HepG2 (cell line): ENCODE measurements at regions not wholly inside any gene's neighbourhood (a gene's known extent, or its start where the extent isn't known, plus 50 kb on each side); places are given as distances from the start of the nearest gene placed in this dataset.

ENCODE experiments used
- ATAC-seq: fragments of 200-7000 bp; cut with Tn5 transposase; 3 replicates; pipeline ENCODE4 v1.9.1; 2020; ENCODE audit warnings: mild to moderate bottlenecking, moderate library complexity
- BruUV-seq: library from RNA; stranded (reverse); fragments of 400-500 nt; replicated peaks from 2 replicates; lab custom pipeline; 2021; lab: Mats Ljungman, UMichigan
- CTCF ChIA-PET: fragments of 300-600 bp; formaldehyde crosslinking; extraction: SDS; loops from one replicate; lab custom pipeline; 2021; ENCODE audit warnings: low total read pairs, inconsistent platforms, low intra/inter-chr PET ratio; lab: Yijun Ruan, JAX
- POLR2A ChIA-PET: fragments of 350-600 bp; sonication (Branson Sonifier 250); formaldehyde crosslinking; loops from one replicate; lab custom pipeline; 2020; ENCODE audit warnings: antibody characterized with exemption, inconsistent platforms; lab: Yijun Ruan, JAX
- DNase-seq: peaks from one replicate; pipeline ENCODE4 v3.0.0-alpha.2; 2015; ENCODE audit warnings: low spot score
- FAIRE-seq: peaks from 3 replicates; lab custom pipeline; 2011; peaks lifted over from hg19 to GRCh38; lab: Jason Lieb, UNC
- H2AFZ ChIP-seq: one replicate; pipeline ENCODE4 v1.6.1; 2011; ENCODE audit warnings: low read length, inconsistent platforms
- H3K27ac ChIP-seq: fragments of 300-600 bp; 3 replicates; pipeline ENCODE4 v1.8.0; 2011; ENCODE audit warnings: mixed run types, mild to moderate bottlenecking, mixed read lengths, low read length, inconsistent platforms; ENCODE audit not compliant: insufficient read depth; ENCODE audit errors: extremely low read length
- H3K27me3 ChIP-seq, 2 experiments: fragments of 200-600 bp in 1 of 2; 2 replicates in 1 of 2; 3 replicates in 1 of 2; pipeline versions ENCODE4 v1.6.0 to v1.8.0; 2011; ENCODE audit warnings: low read length in 2 of 2, mild to moderate bottlenecking in 2 of 2, moderate library complexity in 2 of 2, inconsistent platforms in 1 of 2; ENCODE audit not compliant: insufficient read depth in 2 of 2, control insufficient read depth in 1 of 2
- H3K36me3 ChIP-seq, 2 experiments: fragments of 200-600 bp in 1 of 2; replicated peaks in 1 of 2; 2 replicates in 1 of 2; 3 replicates in 1 of 2; pipeline versions ENCODE4 v1.5.1 to v1.8.0; 2011; ENCODE audit warnings: low read length in 2 of 2, inconsistent platforms in 1 of 2; ENCODE audit not compliant: insufficient read depth in 2 of 2, control insufficient read depth in 1 of 2
- H3K4me1 ChIP-seq: 2 replicates; pipeline ENCODE4 v1.5.1; 2012; ENCODE audit warnings: low read length, inconsistent platforms; ENCODE audit not compliant: insufficient read depth
- H3K4me2 ChIP-seq: 2 replicates; pipeline ENCODE4 v1.6.0; 2011; ENCODE audit warnings: low read depth, low read length, inconsistent platforms
- H3K4me3 ChIP-seq, 3 experiments: fragments of 200-600 bp in 1 of 3; sonication (generic), shearing (Covaris generic) in 1 of 3; replicated peaks in 1 of 3; 2 replicates each; pipeline ENCODE4 v1.5.1; 2011 to 2016; ENCODE audit warnings: low read length in 3 of 3, inconsistent platforms in 2 of 3, low read depth in 2 of 3, mild to moderate bottlenecking in 2 of 3, control low read depth in 1 of 3, mixed read lengths in 1 of 3; ENCODE audit not compliant: insufficient read depth in 1 of 3
- H3K79me2 ChIP-seq: one replicate; pipeline ENCODE4 v1.6.1; 2011; ENCODE audit warnings: low read length, inconsistent platforms; ENCODE audit not compliant: insufficient read depth
- H3K9ac ChIP-seq: 2 replicates; pipeline ENCODE4 v1.6.0; 2011; ENCODE audit warnings: mild to moderate bottlenecking, low read depth, low read length, inconsistent platforms; ENCODE audit not compliant: insufficient read depth
- H3K9me3 ChIP-seq: 2 replicates; pipeline ENCODE4 v1.5.1; 2012; ENCODE audit warnings: mild to moderate bottlenecking, low read length
- H4K20me1 ChIP-seq: 2 replicates; pipeline ENCODE4 v1.6.0; 2011; ENCODE audit warnings: inconsistent platforms, mild to moderate bottlenecking, low read length, moderate library complexity; ENCODE audit not compliant: insufficient read depth
- DPF2 ChIP-seq: sonication (generic); formaldehyde crosslinking; IDR thresholded peaks from 2 replicates; pipeline ENCODE4 v1.4.0; 2020; ENCODE audit warnings: mild to moderate bottlenecking, low read depth, missing genetic modification reagents, borderline replicate concordance
- GATAD2A ChIP-seq: IDR thresholded peaks from 2 replicates; pipeline ENCODE4 v1.6.1; 2016
- GPN1 ChIP-seq: sonication (generic); formaldehyde crosslinking; IDR thresholded peaks from 2 replicates; pipeline ENCODE4 v1.5.1; 2020; ENCODE audit warnings: missing genetic modification reagents, borderline replicate concordance
- HNRNPK ChIP-seq: fragments of 200-400 bp; formaldehyde crosslinking; IDR thresholded peaks from 2 replicates; pipeline ENCODE4 v1.6.1; 2018; ENCODE audit warnings: low read length, low read depth, moderate library complexity, mild to moderate bottlenecking; ENCODE audit not compliant: poor library complexity, severe bottlenecking
- IKZF4 ChIP-seq: sonication (generic); formaldehyde crosslinking; IDR thresholded peaks from 2 replicates; pipeline ENCODE4 v1.5.1; 2020; ENCODE audit warnings: borderline replicate concordance, mild to moderate bottlenecking, low read depth, missing genetic modification reagents; ENCODE audit errors: not compliant biosample characterization
- MTA1 ChIP-seq: sonication (generic); formaldehyde crosslinking; IDR thresholded peaks from 2 replicates; pipeline ENCODE4 v1.4.0; 2020; ENCODE audit warnings: missing genetic modification reagents, mild to moderate bottlenecking, borderline replicate concordance
- MTERF4 ChIP-seq: sonication (generic); formaldehyde crosslinking; IDR thresholded peaks from 2 replicates; pipeline ENCODE4 v1.8.0; 2023; ENCODE audit warnings: mild to moderate bottlenecking, missing genetic modification reagents
- PATZ1 ChIP-seq: sonication (generic); formaldehyde crosslinking; IDR thresholded peaks from 2 replicates; pipeline ENCODE4 v1.4.0; 2020; ENCODE audit warnings: missing genetic modification reagents
- TCF7 ChIP-seq: sonication (generic); IDR thresholded peaks from 2 replicates; pipeline ENCODE4 v1.6.1; 2016; ENCODE audit warnings: antibody characterized with exemption, low read depth
- ZFX ChIP-seq: sonication (generic); formaldehyde crosslinking; IDR thresholded peaks from 2 replicates; pipeline ENCODE4 v1.4.0; 2020; ENCODE audit warnings: mild to moderate bottlenecking, low read depth, missing genetic modification reagents, moderate library complexity
- ZNF230 ChIP-seq: sonication (generic); formaldehyde crosslinking; IDR thresholded peaks from 2 replicates; pipeline ENCODE4 v1.4.0; 2020; ENCODE audit warnings: mild to moderate bottlenecking, missing genetic modification reagents
- ZNF552 ChIP-seq: sonication (generic); formaldehyde crosslinking; IDR thresholded peaks from 2 replicates; pipeline ENCODE4 v1.9.0; 2022; ENCODE audit warnings: missing genetic modification reagents, mild to moderate bottlenecking, borderline replicate concordance
- ZNF567 ChIP-seq: sonication (generic); formaldehyde crosslinking; IDR thresholded peaks from 2 replicates; pipeline ENCODE4 v1.8.1; 2023; ENCODE audit warnings: mild to moderate bottlenecking, missing genetic modification reagents, borderline replicate concordance
- WGBS: methylation state at CpG from one replicate; pipeline ENCODE4 v1.1.6; 2017; ENCODE audit warnings: low lambda C conversion rate; 5-methylcytosine and 5-hydroxymethylcytosine counted together
- in situ Hi-C: cut with HindIII; loops from 2 replicates; pipeline ENCODE4 v1.10.0; 2017; ENCODE audit warnings: low pct_unique_long_range_greater_than_20kb; ENCODE audit not compliant: extremely low pct_ligation_motif_present
- intact Hi-C: fragments of 100-400 bp; cut with micrococcal nuclease; formaldehyde crosslinking; loops from one replicate; pipeline ENCODE4 v1.10.0; 2022; ENCODE audit not compliant: unreplicated experiment
- TF ChIP-seq, protein P1 (sequence below): sonication (generic); formaldehyde crosslinking; IDR thresholded peaks from 2 replicates; pipeline ENCODE4 v1.5.0; 2020; ENCODE audit warnings: mild to moderate bottlenecking, missing genetic modification reagents
- TF ChIP-seq, protein P2 (sequence below): sonication (generic); formaldehyde crosslinking; IDR thresholded peaks from 2 replicates; pipeline ENCODE4 v1.5.1; 2020; ENCODE audit warnings: missing genetic modification reagents, mild to moderate bottlenecking, borderline replicate concordance
- TF ChIP-seq, protein P3 (sequence below): sonication (generic); formaldehyde crosslinking; IDR thresholded peaks from 2 replicates; pipeline ENCODE4 v1.4.0; 2020; ENCODE audit warnings: missing genetic modification reagents, low read depth, mild to moderate bottlenecking, borderline replicate concordance

- H3K27ac ChIP-seq, result no peak overlapping the region
- ATAC-seq, result peak; percentile 36
- ChIA-PET POLR2A (interaction anchor here (1.4 kb wide), 1 partner anchor 34 kb away, joined by 4 read pairs; no protein-coding TSS in a partner anchor), CTCF (no interaction called here)
- peak overlapping the region; percentile 18 for H2AFZ ChIP-seq
- no peaks in the 10 kb centered on the region for H4K20me1 ChIP-seq
- 72% methylated on average over 11 of the region's 12 CpGs for WGBS
- intact Hi-C loops, result no loop called here
- in situ Hi-C loops, result no loop called here
- H3K79me2 ChIP-seq, result no peaks in the 10 kb centered on the region
- H3K27me3 ChIP-seq, result no peaks in the 10 kb centered on the region
- peaks cover 52% of the 10 kb centered on the region for H3K4me1 ChIP-seq
- H3K4me3 ChIP-seq, result 0 out of 6 replicates have a peak overlapping the region, but pooled peaks of 1 of the 3 experiments have one; percentile 8
- H3K9me3 ChIP-seq, result no peaks in the 10 kb centered on the region
- no TSS peak for BruUV-seq
- DNase-seq, result no peak
- H3K9ac ChIP-seq, result peak overlapping the region; percentile 7; the same call in 1 of the 2 replicates
- H3K4me2 ChIP-seq, result peak overlapping the region; percentile 34
- no peak for FAIRE-seq
- H3K36me3 ChIP-seq, result no peaks in the 10 kb centered on the region
- TF ChIP-seq MTA1 (CRISPR knock-in tag) (peak; percentile 65; the same call in 1 of the 2 replicates), DPF2 (CRISPR knock-in tag) (no peak), GPN1 (CRISPR knock-in tag) (no peak), GATAD2A (CRISPR knock-in tag) (no peak), ZNF230 (no peak), ZNF552 (no peak), TCF7 (no peak), IKZF4 (no peak), ZNF567 (CRISPR knock-in tag) (no peak), ZFX (0 out of 2 replicates have a peak, but pooled peaks have one; percentile 9), MTERF4 (CRISPR knock-in tag) (no peak), HNRNPK (no peak), PATZ1 (CRISPR knock-in tag) (no peak)
- TF ChIP-seq, protein P1, sequence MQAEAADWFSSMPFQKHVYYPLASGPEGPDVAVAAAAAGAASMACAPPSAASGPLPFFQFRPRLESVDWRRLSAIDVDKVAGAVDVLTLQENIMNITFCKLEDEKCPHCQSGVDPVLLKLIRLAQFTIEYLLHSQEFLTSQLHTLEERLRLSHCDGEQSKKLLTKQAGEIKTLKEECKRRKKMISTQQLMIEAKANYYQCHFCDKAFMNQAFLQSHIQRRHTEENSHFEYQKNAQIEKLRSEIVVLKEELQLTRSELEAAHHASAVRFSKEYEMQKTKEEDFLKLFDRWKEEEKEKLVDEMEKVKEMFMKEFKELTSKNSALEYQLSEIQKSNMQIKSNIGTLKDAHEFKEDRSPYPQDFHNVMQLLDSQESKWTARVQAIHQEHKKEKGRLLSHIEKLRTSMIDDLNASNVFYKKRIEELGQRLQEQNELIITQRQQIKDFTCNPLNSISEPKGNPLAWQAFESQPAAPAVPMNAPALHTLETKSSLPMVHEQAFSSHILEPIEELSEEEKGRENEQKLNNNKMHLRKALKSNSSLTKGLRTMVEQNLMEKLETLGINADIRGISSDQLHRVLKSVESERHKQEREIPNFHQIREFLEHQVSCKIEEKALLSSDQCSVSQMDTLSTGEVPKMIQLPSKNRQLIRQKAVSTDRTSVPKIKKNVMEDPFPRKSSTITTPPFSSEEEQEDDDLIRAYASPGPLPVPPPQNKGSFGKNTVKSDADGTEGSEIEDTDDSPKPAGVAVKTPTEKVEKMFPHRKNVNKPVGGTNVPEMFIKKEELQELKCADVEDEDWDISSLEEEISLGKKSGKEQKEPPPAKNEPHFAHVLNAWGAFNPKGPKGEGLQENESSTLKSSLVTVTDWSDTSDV, result no peak
- TF ChIP-seq, protein P2, sequence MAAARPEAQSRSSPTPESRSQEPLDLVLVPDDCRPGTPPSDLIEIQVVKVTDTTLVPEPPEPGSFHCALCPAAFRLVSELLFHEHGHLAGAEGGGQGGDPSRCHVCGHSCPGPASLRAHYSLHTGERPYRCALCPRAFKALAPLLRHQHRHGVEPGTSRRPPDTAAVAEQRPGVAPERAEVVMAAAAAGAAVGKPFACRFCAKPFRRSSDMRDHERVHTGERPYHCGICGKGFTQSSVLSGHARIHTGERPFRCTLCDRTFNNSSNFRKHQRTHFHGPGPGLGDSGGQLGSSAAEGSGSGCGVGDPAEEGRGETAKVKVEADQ (CRISPR knock-in tag), result no peak
- TF ChIP-seq, protein P3, sequence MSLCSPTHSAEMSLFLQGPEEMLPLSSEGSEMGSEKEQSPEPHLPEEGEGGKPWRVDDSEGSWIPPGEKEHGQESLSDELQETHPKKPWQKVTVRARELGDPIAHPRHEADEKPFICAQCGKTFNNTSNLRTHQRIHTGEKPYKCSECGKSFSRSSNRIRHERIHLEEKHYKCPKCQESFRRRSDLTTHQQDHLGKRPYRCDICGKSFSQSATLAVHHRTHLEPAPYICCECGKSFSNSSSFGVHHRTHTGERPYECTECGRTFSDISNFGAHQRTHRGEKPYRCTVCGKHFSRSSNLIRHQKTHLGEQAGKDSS, result no peak
Observed at GRCh38 chr2:43038696-43039094, 187.7 kb downstream of the ZFP36L2 start.
